A549 (cell line): ENCODE measurements at regions not wholly inside any gene's neighbourhood (a gene's known extent, or its start where the extent isn't known, plus 50 kb on each side); places are given as distances from the start of the nearest gene placed in this dataset.

Source experiments
- EP300 ChIP-seq, 2 experiments: fragments of >200 bp; sonication (Bioruptor Twin); formaldehyde crosslinking; IDR thresholded peaks; 2 replicates in 1 of 2; 3 replicates in 1 of 2; pipeline ENCODE4 v1.6.1; 2016 to 2017
- HOXB5 ChIP-seq: fragments of 250-450 bp; sonication (Bioruptor Pico); IDR thresholded peaks from 2 replicates; pipeline ENCODE4 v1.5.0; 2020; ENCODE audit warnings: mild to moderate bottlenecking, moderate library complexity
- POLR2A ChIP-seq: IDR thresholded peaks from 2 replicates; pipeline ENCODE4 v1.6.1; 2012; ENCODE audit warnings: mild to moderate bottlenecking, low read length
- RARB ChIP-seq: fragments of 250-450 bp; sonication (Bioruptor Pico); IDR thresholded peaks from 2 replicates; pipeline ENCODE4 v1.8.0; 2021; ENCODE audit warnings: mild to moderate bottlenecking, moderate library complexity
- RCOR1 ChIP-seq: fragments of 150-350 bp; IDR thresholded peaks from 2 replicates; pipeline ENCODE4 v1.6.1; 2014; ENCODE audit warnings: antibody characterized with exemption, low read length, low read depth
- REST ChIP-seq: fragments of 200-600 bp; sonication (generic); IDR thresholded peaks from 2 replicates; pipeline ENCODE4 v1.6.1; 2016; ENCODE audit warnings: antibody characterized with exemption, mild to moderate bottlenecking, moderate library complexity
- TF ChIP-seq, protein P1 (sequence below): fragments of >200 bp; sonication (Bioruptor Twin); formaldehyde crosslinking; IDR thresholded peaks from 3 replicates; pipeline ENCODE4 v1.5.1; 2016
- TF ChIP-seq, protein P2 (sequence below): fragments of 450-650 bp; IDR thresholded peaks from 2 replicates; pipeline ENCODE4 v1.6.1; 2014; ENCODE audit warnings: antibody characterized with exemption

GRCh38 chr2:139737659-139738058 lies 957.5 kb upstream of the NXPH2 start:
- no peak for TF ChIP-seq POLR2A
- no peak for TF ChIP-seq REST
- no peak for TF ChIP-seq HOXB5 (CRISPR knock-in tag)
- TF ChIP-seq, protein P1, sequence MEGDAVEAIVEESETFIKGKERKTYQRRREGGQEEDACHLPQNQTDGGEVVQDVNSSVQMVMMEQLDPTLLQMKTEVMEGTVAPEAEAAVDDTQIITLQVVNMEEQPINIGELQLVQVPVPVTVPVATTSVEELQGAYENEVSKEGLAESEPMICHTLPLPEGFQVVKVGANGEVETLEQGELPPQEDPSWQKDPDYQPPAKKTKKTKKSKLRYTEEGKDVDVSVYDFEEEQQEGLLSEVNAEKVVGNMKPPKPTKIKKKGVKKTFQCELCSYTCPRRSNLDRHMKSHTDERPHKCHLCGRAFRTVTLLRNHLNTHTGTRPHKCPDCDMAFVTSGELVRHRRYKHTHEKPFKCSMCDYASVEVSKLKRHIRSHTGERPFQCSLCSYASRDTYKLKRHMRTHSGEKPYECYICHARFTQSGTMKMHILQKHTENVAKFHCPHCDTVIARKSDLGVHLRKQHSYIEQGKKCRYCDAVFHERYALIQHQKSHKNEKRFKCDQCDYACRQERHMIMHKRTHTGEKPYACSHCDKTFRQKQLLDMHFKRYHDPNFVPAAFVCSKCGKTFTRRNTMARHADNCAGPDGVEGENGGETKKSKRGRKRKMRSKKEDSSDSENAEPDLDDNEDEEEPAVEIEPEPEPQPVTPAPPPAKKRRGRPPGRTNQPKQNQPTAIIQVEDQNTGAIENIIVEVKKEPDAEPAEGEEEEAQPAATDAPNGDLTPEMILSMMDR, result no peak
- no peak for TF ChIP-seq RARB (CRISPR knock-in tag)
- TF ChIP-seq RCOR1, result no peak
- TF ChIP-seq EP300 (IDR thresholded peaks at IDR 0.05), result no peak
- TF ChIP-seq, protein P2, sequence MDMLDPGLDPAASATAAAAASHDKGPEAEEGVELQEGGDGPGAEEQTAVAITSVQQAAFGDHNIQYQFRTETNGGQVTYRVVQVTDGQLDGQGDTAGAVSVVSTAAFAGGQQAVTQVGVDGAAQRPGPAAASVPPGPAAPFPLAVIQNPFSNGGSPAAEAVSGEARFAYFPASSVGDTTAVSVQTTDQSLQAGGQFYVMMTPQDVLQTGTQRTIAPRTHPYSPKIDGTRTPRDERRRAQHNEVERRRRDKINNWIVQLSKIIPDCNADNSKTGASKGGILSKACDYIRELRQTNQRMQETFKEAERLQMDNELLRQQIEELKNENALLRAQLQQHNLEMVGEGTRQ, result no peak
